Right lobe of liver (tissue), 6 donors: ENCODE measurements at regions not wholly inside any gene's neighbourhood (a gene's known extent, or its start where the extent isn't known, plus 50 kb on each side); places are given as distances from the start of the nearest gene placed in this dataset.

Source experiments
- ATAC-seq, 4 donors: fragments of 200-7000 bp; cut with Tn5 transposase; one replicate each; pipeline ENCODE4 v1.9.1; 2020; ENCODE audit warnings: mild to moderate bottlenecking in 4 of 4, moderate library complexity in 4 of 4
- DNase-seq, 3 donors: peaks; one replicate each; pipeline ENCODE4 v3.0.0-alpha.2; 2020
- H3K27ac ChIP-seq, 3 donors: fragments of 200-600 bp; one replicate each; pipeline ENCODE4 v1.8.0; 2022
- H3K27me3 ChIP-seq, 2 donors: fragments of 200-600 bp; one replicate each; pipeline ENCODE4 v1.8.0; 2022
- H3K36me3 ChIP-seq, 4 donors: fragments of 200-600 bp; sonication (generic) in 1 of 4; one replicate each; pipeline versions ENCODE4 v1.5.1 to v1.8.0; 2017 to 2022; ENCODE audit warnings: control low read depth in 1 of 4
- H3K4me1 ChIP-seq, 4 donors: fragments of 200-600 bp; sonication (generic) in 1 of 4; one replicate each; pipeline versions ENCODE4 v1.5.1 to v1.8.0; 2017 to 2022; ENCODE audit warnings: control low read depth in 1 of 4
- H3K4me3 ChIP-seq, 3 donors: fragments of 200-600 bp; one replicate each; pipeline ENCODE4 v1.8.0; 2022
- H3K9me3 ChIP-seq, 4 donors: fragments of 200-600 bp; sonication (generic) in 1 of 4; one replicate each; pipeline versions ENCODE4 v1.5.1 to v1.8.0; 2017 to 2022; ENCODE audit warnings: control low read depth in 1 of 4
- POLR2A ChIP-seq: fragments of 450-650 bp; IDR thresholded peaks from one replicate; pipeline ENCODE4 v1.6.1; 2017; ENCODE audit warnings: antibody characterized with exemption, mild to moderate bottlenecking
- WGBS: methylation state at CpG from one replicate; pipeline ENCODE4 v1.1.6; 2018; ENCODE audit warnings: low coverage, low lambda C conversion rate; ENCODE audit not compliant: insufficient coverage; ENCODE audit errors: missing lambda C conversion rate; 5-methylcytosine and 5-hydroxymethylcytosine counted together
- intact Hi-C, 2 donors: fragments of 100-400 bp; cut with DNase I; formaldehyde crosslinking; loops; one replicate each; pipeline versions ENCODE4 v1.11.2 to v1.14.1; 2022
- TF ChIP-seq, protein P1 (sequence below), 4 donors: fragments of 200-600 bp in 3 of 4; fragments of 450-650 bp in 1 of 4; IDR thresholded peaks; one replicate each; pipeline versions ENCODE4 v1.5.1 to v1.8.0; 2016 to 2022; ENCODE audit warnings: antibody characterized with exemption in 4 of 4, mild to moderate bottlenecking in 2 of 4
- donor health status: DM: no; HTN: yes; CAD: no.
- donor health status: DM: no; HTN: no; CAD: no.
- donor health status: DM: no; HTN: no; CAD: no.
- donor health status: DM: no; HTN: yes; CAD: no.
- donor health status: DM: no; HTN: yes; CAD: no.

DNA sequence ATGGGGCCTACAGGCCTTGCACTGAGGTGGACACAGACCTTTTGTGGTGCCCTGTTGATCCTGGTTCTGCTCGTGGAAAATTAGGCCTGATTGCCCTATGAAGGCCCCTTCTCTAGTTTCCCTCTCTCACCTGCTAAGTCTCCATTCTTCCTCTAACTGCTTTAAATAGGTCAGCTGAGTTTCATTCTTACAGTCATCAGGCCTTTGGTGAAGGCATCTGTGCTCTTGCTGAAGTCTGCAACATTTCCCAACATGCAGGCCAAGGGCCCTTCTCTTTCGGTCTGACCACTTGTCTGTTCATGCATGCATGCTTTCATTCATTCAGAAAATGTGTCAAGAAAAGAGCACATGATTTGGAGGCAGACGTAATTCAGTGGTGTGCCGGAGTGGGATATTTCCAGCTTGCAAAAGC is 244.0 kb downstream of the BUB3 start:
- ATAC-seq (no peak), DNase-seq (no peak)
- no peaks in the 10 kb centered on the region for H3K36me3 ChIP-seq
- H3K9me3 ChIP-seq: no peaks in the 10 kb centered on the region
- no peak overlapping the region for H3K4me3 ChIP-seq
- no peaks in the 10 kb centered on the region for H3K27me3 ChIP-seq
- no peaks in the 10 kb centered on the region for H3K4me1 ChIP-seq
- 74% methylated on average over 4 of the region's 4 CpGs for WGBS
- TF ChIP-seq POLR2A: no peak
- TF ChIP-seq, protein P1, sequence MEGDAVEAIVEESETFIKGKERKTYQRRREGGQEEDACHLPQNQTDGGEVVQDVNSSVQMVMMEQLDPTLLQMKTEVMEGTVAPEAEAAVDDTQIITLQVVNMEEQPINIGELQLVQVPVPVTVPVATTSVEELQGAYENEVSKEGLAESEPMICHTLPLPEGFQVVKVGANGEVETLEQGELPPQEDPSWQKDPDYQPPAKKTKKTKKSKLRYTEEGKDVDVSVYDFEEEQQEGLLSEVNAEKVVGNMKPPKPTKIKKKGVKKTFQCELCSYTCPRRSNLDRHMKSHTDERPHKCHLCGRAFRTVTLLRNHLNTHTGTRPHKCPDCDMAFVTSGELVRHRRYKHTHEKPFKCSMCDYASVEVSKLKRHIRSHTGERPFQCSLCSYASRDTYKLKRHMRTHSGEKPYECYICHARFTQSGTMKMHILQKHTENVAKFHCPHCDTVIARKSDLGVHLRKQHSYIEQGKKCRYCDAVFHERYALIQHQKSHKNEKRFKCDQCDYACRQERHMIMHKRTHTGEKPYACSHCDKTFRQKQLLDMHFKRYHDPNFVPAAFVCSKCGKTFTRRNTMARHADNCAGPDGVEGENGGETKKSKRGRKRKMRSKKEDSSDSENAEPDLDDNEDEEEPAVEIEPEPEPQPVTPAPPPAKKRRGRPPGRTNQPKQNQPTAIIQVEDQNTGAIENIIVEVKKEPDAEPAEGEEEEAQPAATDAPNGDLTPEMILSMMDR (IDR thresholded peaks at IDR 0.05): no peak
- intact Hi-C loops: no loop called here
- H3K27ac ChIP-seq: no peak overlapping the region

DNA sequence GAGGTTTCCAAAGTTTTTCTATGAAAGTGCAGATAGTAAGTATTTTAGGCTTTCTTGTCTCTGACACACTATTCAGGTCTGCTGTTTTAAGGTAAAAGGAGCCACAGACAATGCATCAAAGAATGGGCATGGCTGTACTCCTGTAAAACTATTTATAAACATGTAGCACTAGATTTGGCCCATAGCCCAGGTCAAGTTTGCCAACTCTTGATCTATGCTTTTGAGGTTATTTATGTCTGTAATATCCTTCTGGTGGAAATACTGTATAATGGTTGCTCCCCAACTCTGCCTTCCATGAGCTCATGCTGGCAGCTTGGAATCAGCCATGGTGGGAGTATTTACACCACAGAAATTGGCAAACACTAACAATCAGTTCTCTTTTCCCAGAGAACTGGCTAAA is 244.6 kb downstream of the BUB3 start:
- intact Hi-C loops: no loop called here
- Histone ChIP-seq H3K27ac (no peak overlapping the region), H3K4me3 (no peak overlapping the region), H3K4me1 (no peaks in the 10 kb centered on the region), H3K36me3 (no peaks in the 10 kb centered on the region), H3K27me3 (no peaks in the 10 kb centered on the region), H3K9me3 (no peaks in the 10 kb centered on the region)
- no peak for DNase-seq
- ATAC-seq: no peak
- TF ChIP-seq POLR2A: no peak
- TF ChIP-seq, protein P1 (IDR thresholded peaks at IDR 0.05): no peak

DNA sequence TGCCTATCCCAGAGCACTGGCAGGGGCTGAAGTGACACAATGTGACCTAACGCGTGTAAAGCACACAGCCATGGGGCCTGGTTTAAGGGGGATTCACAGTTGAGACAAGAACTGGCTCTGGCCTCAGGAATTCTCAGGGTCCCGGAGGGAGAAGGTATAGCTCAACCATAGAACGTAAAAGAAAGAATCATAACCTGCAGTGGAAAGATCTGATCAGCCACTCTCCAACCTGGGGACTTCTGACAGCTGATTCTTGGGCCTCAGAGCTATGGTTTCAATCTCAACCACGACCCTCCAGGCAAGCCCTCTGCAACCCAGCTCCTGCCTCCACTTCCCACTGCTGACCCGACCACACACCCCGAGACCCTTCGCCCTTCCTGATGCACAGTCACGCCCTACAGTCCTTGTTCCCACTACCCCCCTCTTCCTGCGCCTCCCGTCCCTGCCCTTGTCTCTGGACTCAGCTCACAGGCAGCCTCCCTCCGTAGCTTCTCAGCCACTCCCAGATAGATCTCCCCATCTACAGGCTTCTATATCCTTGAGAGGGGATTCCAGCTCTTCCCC is 245.2 kb downstream of the BUB3 start:
- no peaks in the 10 kb centered on the region for H3K4me1 ChIP-seq
- WGBS: 89% methylated on average over 10 of the region's 12 CpGs
- no peak for DNase-seq
- no peak for ATAC-seq
- no peaks in the 10 kb centered on the region for H3K36me3 ChIP-seq
- no peaks in the 10 kb centered on the region for H3K9me3 ChIP-seq
- intact Hi-C loops: no loop called here
- no peak overlapping the region for H3K27ac ChIP-seq
- TF ChIP-seq, protein P1 (IDR thresholded peaks at IDR 0.05): no peak
- no peak for TF ChIP-seq POLR2A
- H3K4me3 ChIP-seq: no peak overlapping the region
- H3K27me3 ChIP-seq: no peaks in the 10 kb centered on the region

DNA sequence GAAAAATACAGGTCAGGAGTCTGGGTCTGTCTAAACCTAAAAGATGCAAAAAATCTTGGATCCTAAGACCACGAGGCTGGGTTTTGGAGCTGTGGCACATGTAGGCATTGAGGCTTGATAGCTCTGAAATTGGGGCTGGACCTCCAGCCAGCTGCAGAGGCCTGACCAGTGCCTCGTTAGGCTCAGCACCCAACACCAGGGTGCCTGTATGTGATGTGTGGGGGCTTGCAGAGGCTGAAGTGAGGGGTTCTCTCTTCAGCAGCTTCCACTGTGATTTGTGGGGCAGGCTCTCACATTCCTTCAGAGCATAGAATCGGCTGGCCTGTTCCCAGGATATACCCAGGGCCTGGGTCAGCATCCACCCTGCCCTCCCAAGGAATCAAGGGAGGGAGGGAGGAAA is 247.8 kb downstream of the BUB3 start:
- no peak overlapping the region for H3K4me3 ChIP-seq
- H3K36me3 ChIP-seq: no peaks in the 10 kb centered on the region
- DNase-seq (no peak), ATAC-seq (no peak)
- no peaks in the 10 kb centered on the region for H3K27me3 ChIP-seq
- H3K4me1 ChIP-seq: no peaks in the 10 kb centered on the region
- no peak for TF ChIP-seq POLR2A
- TF ChIP-seq, protein P1 (IDR thresholded peaks at IDR 0.05): no peak
- whole genome bisulfite sequencing: no CpG with 5 or more reads among the region's 3 CpGs
- no peaks in the 10 kb centered on the region for H3K9me3 ChIP-seq
- H3K27ac ChIP-seq: no peak overlapping the region
- intact Hi-C loops: no loop called here

DNA sequence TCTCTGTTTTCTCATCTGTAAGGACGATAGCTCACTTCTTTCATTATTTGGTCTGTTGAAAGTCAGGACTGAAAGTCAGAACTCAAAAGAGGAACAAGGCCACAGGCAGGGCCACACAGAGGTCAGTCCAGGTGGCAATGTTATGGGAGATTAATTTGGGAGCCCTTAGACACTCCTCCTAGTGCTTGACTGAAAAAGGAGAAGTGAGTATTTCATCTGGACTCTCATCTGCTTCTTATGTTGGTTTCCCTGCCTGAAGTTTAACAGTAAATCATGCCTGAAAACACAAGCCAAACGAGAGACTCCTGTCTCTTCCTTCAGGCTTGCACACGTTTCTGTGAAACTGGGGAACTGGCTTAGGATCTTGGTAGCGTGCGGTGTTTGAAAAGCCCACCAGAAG is 248.5 kb downstream of the BUB3 start:
- 41% methylated on average over 3 of the region's 5 CpGs for WGBS
- Histone ChIP-seq H3K27me3 (no peaks in the 10 kb centered on the region), H3K4me1 (no peaks in the 10 kb centered on the region), H3K4me3 (no peak overlapping the region), H3K36me3 (no peaks in the 10 kb centered on the region), H3K27ac (no peak overlapping the region), H3K9me3 (no peaks in the 10 kb centered on the region)
- no peak for TF ChIP-seq POLR2A
- TF ChIP-seq, protein P1 (IDR thresholded peaks at IDR 0.05): no peak
- no peak for ATAC-seq
- intact Hi-C loops: no loop called here
- DNase-seq: no peak
